ENCODE measurements at regions not wholly inside any gene's neighbourhood (a gene's known extent, or its start where the extent isn't known, plus 50 kb on each side); places are given as distances from the start of the nearest gene placed in this dataset.

GRCh38 chr2:125160947-125161346, 1135.9 kb downstream of the CNTNAP5 start:
- Histone ChIP-seq H3K36me3 (ENCODE audit: insufficient read depth, low read length) (no peaks in the 10 kb centered on the region), H2AFZ (ENCODE audit: low read length) (no peak overlapping the region), H3K9me2 (ENCODE audit: low read depth, low read length) (no peaks in the 10 kb centered on the region), H3F3A (ENCODE audit: insufficient read depth, low read length) (no peaks in the 10 kb centered on the region), H3K27me3 (ENCODE audit: insufficient read depth, low read length) (no peaks in the 10 kb centered on the region), H3K9me3 (ENCODE audit: low read length) (no peaks in the 10 kb centered on the region), H3K4me3 (ENCODE audit: low read depth, low read length, poor library complexity, severe bottlenecking) (no peak overlapping the region), H3K4me2 (ENCODE audit: low read length) (no peak overlapping the region), H3K79me2 (ENCODE audit: insufficient read depth, low read length) (no peaks in the 10 kb centered on the region), H3K27ac (ENCODE audit: low read depth, low read length, poor library complexity, severe bottlenecking) (no peak overlapping the region), H3K4me1 (ENCODE audit: insufficient read depth, low read length, severe bottlenecking) (no peaks in the 10 kb centered on the region), H4K20me1 (ENCODE audit: insufficient read depth, low read length) (no peaks in the 10 kb centered on the region), H3K9ac (ENCODE audit: low read length) (no peak overlapping the region)
- TF ChIP-seq, protein P1, sequence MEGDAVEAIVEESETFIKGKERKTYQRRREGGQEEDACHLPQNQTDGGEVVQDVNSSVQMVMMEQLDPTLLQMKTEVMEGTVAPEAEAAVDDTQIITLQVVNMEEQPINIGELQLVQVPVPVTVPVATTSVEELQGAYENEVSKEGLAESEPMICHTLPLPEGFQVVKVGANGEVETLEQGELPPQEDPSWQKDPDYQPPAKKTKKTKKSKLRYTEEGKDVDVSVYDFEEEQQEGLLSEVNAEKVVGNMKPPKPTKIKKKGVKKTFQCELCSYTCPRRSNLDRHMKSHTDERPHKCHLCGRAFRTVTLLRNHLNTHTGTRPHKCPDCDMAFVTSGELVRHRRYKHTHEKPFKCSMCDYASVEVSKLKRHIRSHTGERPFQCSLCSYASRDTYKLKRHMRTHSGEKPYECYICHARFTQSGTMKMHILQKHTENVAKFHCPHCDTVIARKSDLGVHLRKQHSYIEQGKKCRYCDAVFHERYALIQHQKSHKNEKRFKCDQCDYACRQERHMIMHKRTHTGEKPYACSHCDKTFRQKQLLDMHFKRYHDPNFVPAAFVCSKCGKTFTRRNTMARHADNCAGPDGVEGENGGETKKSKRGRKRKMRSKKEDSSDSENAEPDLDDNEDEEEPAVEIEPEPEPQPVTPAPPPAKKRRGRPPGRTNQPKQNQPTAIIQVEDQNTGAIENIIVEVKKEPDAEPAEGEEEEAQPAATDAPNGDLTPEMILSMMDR (IDR thresholded peaks at IDR 0.05; ENCODE audit: low read length): no peak
- TF ChIP-seq EZH2 (IDR thresholded peaks at IDR 0.05; ENCODE audit: borderline replicate concordance, low read length): no peak

DNA sequence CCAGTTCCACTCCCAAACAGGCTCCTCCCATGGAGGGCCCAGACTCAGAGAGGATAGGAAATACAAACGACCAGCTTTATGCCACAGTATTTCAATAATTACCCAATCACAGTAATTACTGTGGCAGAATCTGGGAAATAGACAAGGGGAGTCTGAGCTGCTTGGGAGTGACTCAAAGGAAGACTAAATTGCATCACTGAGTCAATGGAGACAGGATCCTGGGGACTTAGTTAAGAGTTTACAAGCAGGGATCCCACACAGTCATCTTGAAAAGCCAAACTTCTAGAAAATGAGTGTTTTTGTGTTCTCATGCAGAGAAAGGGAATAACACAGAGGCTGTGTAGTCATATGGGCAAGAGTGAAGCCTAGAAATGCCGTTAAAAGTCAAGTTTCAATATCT, 1142.1 kb downstream of the CNTNAP5 start:
- no peaks in the 10 kb centered on the region for H4K20me1 ChIP-seq (ENCODE audit: insufficient read depth, low read length)
- H3K27me3 ChIP-seq (ENCODE audit: insufficient read depth, low read length): no peaks in the 10 kb centered on the region
- H3K9ac ChIP-seq (ENCODE audit: low read length): no peak overlapping the region
- H3K36me3 ChIP-seq (ENCODE audit: insufficient read depth, low read length): no peaks in the 10 kb centered on the region
- TF ChIP-seq, protein P1 (IDR thresholded peaks at IDR 0.05; ENCODE audit: low read length): no peak
- H2AFZ ChIP-seq (ENCODE audit: low read length): no peak overlapping the region
- H3K4me2 ChIP-seq (ENCODE audit: low read length): no peak overlapping the region
- H3K9me3 ChIP-seq (ENCODE audit: low read length): no peaks in the 10 kb centered on the region
- no peak overlapping the region for H3K27ac ChIP-seq (ENCODE audit: low read depth, low read length, poor library complexity, severe bottlenecking)
- H3K4me1 ChIP-seq (ENCODE audit: insufficient read depth, low read length, severe bottlenecking): no peaks in the 10 kb centered on the region
- H3K4me3 ChIP-seq (ENCODE audit: low read depth, low read length, poor library complexity, severe bottlenecking): no peak overlapping the region
- H3K9me2 ChIP-seq (ENCODE audit: low read depth, low read length): no peaks in the 10 kb centered on the region
- no peaks in the 10 kb centered on the region for H3F3A ChIP-seq (ENCODE audit: insufficient read depth, low read length)
- H3K79me2 ChIP-seq (ENCODE audit: insufficient read depth, low read length): no peaks in the 10 kb centered on the region

- TF ChIP-seq, protein P1 (IDR thresholded peaks at IDR 0.05; ENCODE audit: low read length): no peak
- TF ChIP-seq EZH2 (IDR thresholded peaks at IDR 0.05; ENCODE audit: borderline replicate concordance, low read length): no peak
- Histone ChIP-seq H3K27ac (ENCODE audit: low read depth, low read length, poor library complexity, severe bottlenecking) (no peak overlapping the region), H3K9me3 (ENCODE audit: low read length) (no peaks in the 10 kb centered on the region), H3K9ac (ENCODE audit: low read length) (no peak overlapping the region), H3K4me3 (ENCODE audit: low read depth, low read length, poor library complexity, severe bottlenecking) (no peak overlapping the region), H3K27me3 (ENCODE audit: insufficient read depth, low read length) (no peaks in the 10 kb centered on the region), H4K20me1 (ENCODE audit: insufficient read depth, low read length) (no peaks in the 10 kb centered on the region), H3K4me1 (ENCODE audit: insufficient read depth, low read length, severe bottlenecking) (no peaks in the 10 kb centered on the region), H2AFZ (ENCODE audit: low read length) (no peak overlapping the region), H3K79me2 (ENCODE audit: insufficient read depth, low read length) (no peaks in the 10 kb centered on the region), H3K4me2 (ENCODE audit: low read length) (no peak overlapping the region), H3K9me2 (ENCODE audit: low read depth, low read length) (no peaks in the 10 kb centered on the region), H3K36me3 (ENCODE audit: insufficient read depth, low read length) (no peaks in the 10 kb centered on the region), H3F3A (ENCODE audit: insufficient read depth, low read length) (no peaks in the 10 kb centered on the region)
Measured at GRCh38 chr2:125167820-125168219, 1142.7 kb downstream of the CNTNAP5 start.
